ENCODE measurements at regions not wholly inside any gene's neighbourhood (a gene's known extent, or its start where the extent isn't known, plus 50 kb on each side); places are given as distances from the start of the nearest gene placed in this dataset.

GRCh38 chr12:84512751-84513150, 399.8 kb downstream of the SLC6A15 start:
- no peak for TF ChIP-seq ZNF384 (IDR thresholded peaks at IDR 0.05)
- TF ChIP-seq BHLHE40 (IDR thresholded peaks at IDR 0.05; ENCODE audit: borderline replicate concordance) = no peak
- no peak for TF ChIP-seq CTBP1 (IDR thresholded peaks at IDR 0.05; ENCODE audit: borderline replicate concordance)
- TF ChIP-seq ELF4 (IDR thresholded peaks at IDR 0.05) = no peak
- TF ChIP-seq SP1 (IDR thresholded peaks at IDR 0.05) = no peak
- TF ChIP-seq PKNOX1 (IDR thresholded peaks at IDR 0.05) = no peak
- no peak for TF ChIP-seq LEF1 (IDR thresholded peaks at IDR 0.05; ENCODE audit: borderline replicate concordance)
